NT2/D1 (cell line): ENCODE measurements at regions not wholly inside any gene's neighbourhood (a gene's known extent, or its start where the extent isn't known, plus 50 kb on each side); places are given as distances from the start of the nearest gene placed in this dataset.
A peak's percentile ranks its signal among the peaks of the same experiment; 100 is the strongest.

ENCODE experiments used
- DNase-seq: peaks from one replicate; pipeline ENCODE4 v3.0.0-alpha.2; 2011; ENCODE audit warnings: low read depth, low spot score
- H3K27me3 ChIP-seq: 2 replicates; pipeline ENCODE4 v1.6.0; 2011; ENCODE audit warnings: mild to moderate bottlenecking; ENCODE audit not compliant: insufficient read length, insufficient read depth
- H3K36me3 ChIP-seq: 2 replicates; pipeline ENCODE4 v1.6.1; 2011; ENCODE audit warnings: mild to moderate bottlenecking, low read length, mixed read lengths; ENCODE audit not compliant: insufficient read depth, insufficient read length
- H3K4me1 ChIP-seq: 2 replicates; pipeline ENCODE4 v1.5.1; 2011; ENCODE audit not compliant: insufficient read depth, insufficient read length
- H3K4me3 ChIP-seq: 2 replicates; pipeline ENCODE4 v1.5.1; 2011; ENCODE audit warnings: low read depth; ENCODE audit not compliant: insufficient read length
- H3K9ac ChIP-seq: 2 replicates; pipeline ENCODE4 v1.6.0; 2011; ENCODE audit warnings: low read depth; ENCODE audit not compliant: insufficient read length
- H3K9me3 ChIP-seq: 2 replicates; pipeline ENCODE4 v1.5.1; 2011; ENCODE audit warnings: mild to moderate bottlenecking, low read length; ENCODE audit not compliant: insufficient read depth
- SUZ12 ChIP-seq: IDR thresholded peaks from 2 replicates; pipeline ENCODE4 v1.6.1; 2011; ENCODE audit not compliant: insufficient read length, insufficient read depth; ENCODE audit errors: extremely low read depth
- YY1 ChIP-seq: IDR thresholded peaks from 2 replicates; pipeline ENCODE4 v1.6.1; 2011; ENCODE audit not compliant: insufficient read length, insufficient read depth
- ZNF274 ChIP-seq: IDR thresholded peaks from 2 replicates; pipeline ENCODE4 v1.6.1; 2011; ENCODE audit warnings: mild to moderate bottlenecking, low read depth, low read length

DNA sequence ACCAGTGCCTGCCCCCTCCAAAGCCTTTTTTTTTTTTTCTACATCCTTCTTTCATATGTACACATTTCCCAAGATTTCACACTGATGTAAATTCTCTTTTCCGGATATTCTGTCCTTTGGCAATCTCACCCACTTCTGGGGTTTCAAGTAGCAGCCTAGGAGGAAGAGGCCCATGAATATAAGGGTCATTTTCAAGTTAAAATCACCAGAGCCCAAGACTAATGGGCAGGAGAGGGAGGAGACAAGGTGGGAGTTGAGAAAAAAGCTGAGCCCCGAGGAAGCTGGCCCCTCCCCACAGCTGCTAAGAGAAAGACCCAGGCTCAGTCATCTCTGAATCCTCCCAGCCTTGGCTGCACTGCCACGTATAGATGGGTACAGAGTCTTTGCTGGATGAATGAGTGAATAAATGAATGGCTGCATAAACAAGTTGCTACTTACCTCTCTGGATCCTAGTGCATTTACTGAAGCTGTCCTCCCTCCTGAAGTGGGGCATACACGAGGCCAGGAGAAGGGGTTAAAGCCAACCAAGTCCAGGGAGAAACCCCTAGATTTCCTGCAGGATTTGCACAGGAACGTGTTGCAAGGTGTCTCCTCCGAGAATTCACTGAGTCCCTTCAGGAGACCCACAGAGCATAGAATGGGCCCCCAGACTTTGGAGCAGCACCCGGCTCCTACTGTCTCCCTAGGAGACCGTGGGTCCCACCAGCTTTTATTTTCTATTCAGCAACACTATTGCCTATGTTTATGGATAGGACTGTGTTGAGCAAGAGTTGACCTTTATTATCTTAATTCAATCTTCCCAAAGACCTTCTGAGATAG is 100.8 kb upstream of the LIPC start:
- Histone ChIP-seq H3K27me3 (no peaks in the 10 kb centered on the region), H3K36me3 (no peaks in the 10 kb centered on the region), H3K4me3 (no peak overlapping the region), H3K9me3 (peaks cover 24% of the 10 kb centered on the region), H3K9ac (peak overlapping the region; percentile 22), H3K4me1 (peaks cover 8% of the 10 kb centered on the region)
- no peak for DNase-seq
- no peak for TF ChIP-seq ZNF274

DNA sequence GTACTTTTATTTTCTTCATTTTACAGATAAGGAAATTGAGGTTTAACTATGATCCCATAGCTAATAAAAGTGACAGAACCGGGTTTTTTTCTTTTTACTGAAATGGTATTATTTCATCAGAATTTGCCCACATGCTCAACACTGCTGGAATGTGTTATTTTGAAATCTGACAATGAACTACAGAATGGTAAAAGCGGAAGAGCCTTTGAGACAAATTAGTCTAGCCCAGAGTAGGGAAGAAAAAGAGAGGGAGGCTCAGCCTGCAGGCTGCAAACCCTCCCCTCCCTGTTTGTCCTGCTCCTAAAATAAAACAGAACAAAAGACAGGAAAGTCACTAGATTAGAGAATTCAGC is 100.3 kb upstream of the LIPC start:
- no peak overlapping the region for H3K4me3 ChIP-seq
- no peak for DNase-seq
- H3K9ac ChIP-seq = no peak overlapping the region
- peaks cover 24% of the 10 kb centered on the region for H3K9me3 ChIP-seq
- no peak for TF ChIP-seq SUZ12
- TF ChIP-seq YY1 = no peak
- TF ChIP-seq ZNF274 = no peak
- H3K27me3 ChIP-seq = no peaks in the 10 kb centered on the region
- no peaks in the 10 kb centered on the region for H3K36me3 ChIP-seq
- H3K4me1 ChIP-seq = peaks cover 8% of the 10 kb centered on the region

DNA sequence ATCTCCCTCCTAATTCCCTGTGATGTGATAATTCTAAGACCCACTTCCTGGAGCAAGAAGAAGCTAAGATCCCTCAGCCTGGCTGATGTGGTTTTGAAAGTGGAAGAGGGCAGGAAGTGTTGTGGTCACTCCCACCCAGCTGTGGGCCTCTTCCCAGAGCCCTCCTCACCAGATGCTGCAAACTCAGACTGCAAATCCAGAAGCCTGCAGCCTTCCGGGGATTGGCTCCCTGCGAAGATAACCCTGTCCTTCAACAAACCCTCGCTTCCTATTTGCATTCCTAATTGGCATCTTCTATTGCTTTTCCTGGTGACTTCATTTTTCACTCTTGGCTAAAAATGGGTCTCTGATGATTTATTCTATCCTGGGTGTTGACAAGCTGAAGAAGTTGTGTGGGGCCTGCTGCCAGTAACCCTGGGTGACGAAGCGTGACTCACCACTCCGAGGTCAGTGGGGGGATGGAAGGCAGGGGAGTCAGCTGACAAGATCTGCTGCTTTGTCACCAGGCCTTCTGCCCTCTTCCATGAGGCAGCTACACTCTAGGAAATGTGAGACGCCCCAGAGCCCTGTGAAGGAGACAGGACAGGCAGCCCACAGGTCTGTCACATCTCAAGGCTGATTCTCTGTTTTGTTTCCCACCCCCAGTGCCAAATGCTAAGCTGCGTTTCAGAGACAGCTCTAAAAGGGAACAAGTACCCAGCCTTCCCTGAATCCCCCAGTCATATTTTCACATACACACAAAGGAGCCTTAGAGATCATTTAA is 99.7 kb upstream of the LIPC start:
- Histone ChIP-seq H3K4me1 (peaks cover 8% of the 10 kb centered on the region), H3K4me3 (no peak overlapping the region), H3K9ac (no peak overlapping the region)

DNA sequence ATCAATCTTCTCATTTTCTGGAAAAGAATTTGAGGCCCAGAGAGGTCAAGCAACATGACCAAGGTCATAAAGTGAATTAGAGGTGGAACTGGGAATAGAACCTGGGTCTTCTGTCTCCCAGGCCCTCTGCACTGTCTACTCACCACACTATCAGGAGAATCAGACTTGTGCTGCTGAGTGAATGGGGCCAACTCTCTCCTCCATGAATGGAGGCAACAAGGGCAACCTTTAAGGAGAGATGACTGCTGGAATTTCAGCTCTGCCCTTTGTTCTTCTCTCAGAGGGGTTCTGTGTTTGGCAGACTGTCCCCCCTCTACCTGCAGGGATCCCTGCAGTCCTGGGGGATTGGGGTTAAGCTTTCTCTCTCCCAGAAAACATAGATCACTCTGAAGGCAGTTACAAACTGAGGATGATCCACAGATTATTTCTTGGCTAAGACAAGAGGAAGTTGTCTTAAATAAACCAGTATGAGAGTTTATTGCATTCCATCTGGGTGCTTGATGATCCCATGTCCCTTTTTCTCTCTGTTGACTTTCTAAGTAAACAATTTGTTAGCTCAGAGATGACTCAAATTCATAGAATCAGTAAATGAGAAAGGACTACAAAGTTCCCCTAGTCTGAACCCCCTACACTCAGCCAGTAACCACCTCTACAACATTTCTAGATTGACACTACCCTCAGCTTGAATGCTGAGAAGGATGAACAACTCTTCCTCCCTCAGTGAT is 99.0 kb upstream of the LIPC start:
- H3K36me3 ChIP-seq = no peaks in the 10 kb centered on the region
- no peaks in the 10 kb centered on the region for H3K27me3 ChIP-seq
- no peak overlapping the region for H3K9ac ChIP-seq
- H3K4me1 ChIP-seq = peaks cover 8% of the 10 kb centered on the region
- DNase-seq = no peak
- TF ChIP-seq YY1 (no peak), ZNF274 (no peak), SUZ12 (no peak)
- no peak overlapping the region for H3K4me3 ChIP-seq
- H3K9me3 ChIP-seq = peaks cover 20% of the 10 kb centered on the region; the same call in 1 of the 2 replicates

More for the DNA sequence above, 99.7 kb upstream of the LIPC start:
- Histone ChIP-seq H3K27me3 (no peaks in the 10 kb centered on the region), H3K9me3 (peaks cover 24% of the 10 kb centered on the region), H3K36me3 (no peaks in the 10 kb centered on the region)
- peak; percentile 76 for DNase-seq
- TF ChIP-seq ZNF274 (no peak), YY1 (no peak), SUZ12 (no peak)

DNA sequence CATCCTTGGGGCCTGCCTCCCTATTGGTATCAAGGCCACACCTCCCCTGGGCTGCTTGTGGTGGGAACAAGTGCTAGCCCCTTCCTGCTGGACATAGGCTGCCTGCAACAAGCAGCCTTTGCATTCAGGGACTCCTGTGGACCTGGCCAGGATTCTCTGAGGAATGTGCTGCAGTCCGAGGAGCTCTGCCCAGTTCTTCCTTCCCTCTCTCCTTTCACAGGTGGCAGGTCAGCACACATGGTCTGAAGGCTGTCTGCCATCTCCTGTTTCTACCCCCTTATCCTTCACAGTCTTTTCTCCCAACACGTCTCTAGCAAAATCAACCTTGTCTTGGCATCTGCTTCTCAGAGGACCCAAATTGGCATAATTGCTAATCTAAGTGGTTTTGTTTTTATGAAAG is 97.0 kb upstream of the LIPC start:
- TF ChIP-seq ZNF274 (no peak), SUZ12 (no peak), YY1 (no peak)
- Histone ChIP-seq H3K36me3 (no peaks in the 10 kb centered on the region), H3K9ac (no peak overlapping the region), H3K27me3 (no peaks in the 10 kb centered on the region), H3K9me3 (peaks cover 18% of the 10 kb centered on the region; the same call in 1 of the 2 replicates), H3K4me1 (peaks cover 8% of the 10 kb centered on the region), H3K4me3 (no peak overlapping the region)
- DNase-seq = no peak

DNA sequence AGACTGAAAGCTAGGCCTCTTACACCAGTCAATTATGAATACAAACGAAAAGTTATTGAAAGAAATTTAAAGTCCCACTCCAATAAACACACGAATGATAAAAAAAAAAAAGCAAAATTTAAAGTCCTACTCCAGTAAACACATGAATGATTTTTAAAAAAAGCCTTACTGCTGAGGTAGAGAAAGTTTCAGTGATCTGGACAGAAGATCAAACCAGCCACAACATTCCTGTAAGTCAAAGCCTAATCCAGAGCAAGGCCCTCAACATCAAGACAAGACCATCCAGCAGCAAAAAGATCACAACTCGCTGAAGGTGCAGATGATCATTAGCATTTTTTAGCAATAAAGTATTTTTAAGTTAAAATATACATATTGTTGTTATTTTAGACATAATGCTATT is 95.6 kb upstream of the LIPC start:
- H3K4me1 ChIP-seq = no peaks in the 10 kb centered on the region
- H3K9ac ChIP-seq = no peak overlapping the region
- H3K4me3 ChIP-seq = no peak overlapping the region
- no peak for TF ChIP-seq SUZ12
- no peak for TF ChIP-seq ZNF274
- no peak for TF ChIP-seq YY1
- no peak for DNase-seq
- no peaks in the 10 kb centered on the region for H3K36me3 ChIP-seq
- no peaks in the 10 kb centered on the region for H3K27me3 ChIP-seq
- H3K9me3 ChIP-seq = peaks cover 18% of the 10 kb centered on the region; the same call in 1 of the 2 replicates

DNA sequence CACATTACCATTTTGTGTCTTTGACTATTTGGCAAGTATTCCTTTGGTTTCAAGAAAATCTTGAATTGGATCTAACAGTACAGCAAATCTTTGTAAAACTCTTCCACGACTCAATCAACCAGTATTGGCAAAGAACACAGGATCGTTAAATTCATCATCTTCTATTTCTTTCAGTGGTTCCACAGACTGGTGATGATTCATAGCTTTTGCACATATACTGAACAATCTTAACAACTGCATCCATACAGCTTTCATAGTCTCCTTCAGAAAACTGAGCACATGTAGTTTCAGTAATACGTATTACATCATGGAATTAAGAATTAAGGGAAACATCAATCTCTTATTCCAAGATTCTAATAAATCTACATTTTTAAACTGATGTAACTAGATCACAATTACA is 91.6 kb upstream of the LIPC start:
- H3K4me1 ChIP-seq = no peaks in the 10 kb centered on the region
- DNase-seq = no peak
- no peak overlapping the region for H3K4me3 ChIP-seq
- no peaks in the 10 kb centered on the region for H3K36me3 ChIP-seq
- H3K9me3 ChIP-seq = peaks cover 5% of the 10 kb centered on the region; the same call in 1 of the 2 replicates
- TF ChIP-seq ZNF274 = no peak
- TF ChIP-seq YY1 = no peak
- TF ChIP-seq SUZ12 = no peak
- H3K27me3 ChIP-seq = no peaks in the 10 kb centered on the region
- no peak overlapping the region for H3K9ac ChIP-seq

DNA sequence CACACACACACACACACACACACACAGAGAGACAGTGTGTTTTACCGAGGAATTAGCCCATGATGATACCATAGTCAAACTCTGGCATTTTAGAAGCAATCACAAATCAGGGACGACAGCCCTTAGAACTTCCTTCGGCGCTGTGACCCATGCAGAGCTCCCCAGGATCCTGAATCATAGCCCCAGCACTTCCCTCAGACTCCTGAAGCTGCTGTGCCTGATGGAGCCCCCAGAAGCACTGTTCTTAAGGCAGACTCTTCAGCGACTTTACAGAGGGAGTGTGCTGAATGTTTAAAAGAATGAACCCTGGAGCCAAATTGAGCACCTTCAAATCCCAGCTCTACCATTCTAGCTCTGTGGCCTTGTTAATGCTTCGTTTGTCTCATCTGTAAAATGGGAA is 89.3 kb upstream of the LIPC start:
- H3K9ac ChIP-seq = no peak overlapping the region
- no peaks in the 10 kb centered on the region for H3K4me1 ChIP-seq
- no peak for TF ChIP-seq ZNF274
- no peak for TF ChIP-seq SUZ12
- TF ChIP-seq YY1 = no peak
- no peak overlapping the region for H3K4me3 ChIP-seq
- no peak for DNase-seq
- no peaks in the 10 kb centered on the region for H3K27me3 ChIP-seq
- no peaks in the 10 kb centered on the region for H3K9me3 ChIP-seq
- H3K36me3 ChIP-seq = no peaks in the 10 kb centered on the region
